ENCODE measurements at regions not wholly inside any gene's neighbourhood (a gene's known extent, or its start where the extent isn't known, plus 50 kb on each side); places are given as distances from the start of the nearest gene placed in this dataset.

DNA sequence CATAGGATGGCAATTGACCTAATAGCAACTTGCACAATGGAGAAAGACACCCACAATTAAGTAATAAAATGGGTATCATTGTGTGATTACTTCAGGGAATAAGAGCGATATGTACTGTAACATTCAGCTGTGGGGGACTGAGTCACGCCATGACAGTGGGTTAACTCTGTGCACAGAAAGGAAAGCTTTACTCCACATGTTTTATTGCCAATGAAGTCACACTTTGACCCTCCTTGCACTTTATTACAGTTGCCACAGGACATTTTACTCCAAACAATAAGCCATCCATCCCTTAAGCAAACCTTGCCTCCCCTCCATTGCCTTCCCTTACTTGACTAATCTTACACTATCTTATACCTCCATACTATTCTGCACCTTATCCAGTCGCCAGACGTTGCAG lies 403.1 kb downstream of the VRK1 start:
- H3K36me3 ChIP-seq (ENCODE audit: control insufficient read depth, insufficient read depth, low read length) = no peaks in the 10 kb centered on the region
- no peaks in the 10 kb centered on the region for H3K9me1 ChIP-seq (ENCODE audit: insufficient read depth, low read length)
- DNase-seq (no peak), ATAC-seq (ENCODE audit: low read depth) (no peak)
- H3K4ac ChIP-seq (ENCODE audit: low read depth, low read length) = no peak overlapping the region
- H3K4me1 ChIP-seq (ENCODE audit: control insufficient read depth, insufficient read depth, low read length) = no peaks in the 10 kb centered on the region
- no peak overlapping the region for H4K8ac ChIP-seq (ENCODE audit: low read depth in 2 of 2, low read length in 2 of 2)
- ChIA-PET POLR2A (ENCODE audit: unreplicated experiment) (interaction anchor here (0.7 kb wide), 1 partner anchor 17 kb away, joined by 3 read pairs; no protein-coding TSS in a partner anchor), CTCF (no interaction called here)
- no peak overlapping the region for H3K9ac ChIP-seq (ENCODE audit: low read depth, low read length)
- peaks cover 19% of the 10 kb centered on the region for H3K9me3 ChIP-seq (ENCODE audit: control insufficient read depth, insufficient read depth, low read length)
- H3K18ac ChIP-seq (ENCODE audit: low read depth, low read length) = no peak overlapping the region
- H3K4me3 ChIP-seq (ENCODE audit: insufficient read depth, low read depth, low read length) = no peak overlapping the region
- dilution Hi-C loops (cut with HindIII; ENCODE audit: low sequenced_read_pairs, unreplicated experiment) = no loop called here
- intact Hi-C loops (cut with micrococcal nuclease) = no loop called here
- no peak overlapping the region for H2BK5ac ChIP-seq (ENCODE audit: low read depth, low read length, poor library complexity, severe bottlenecking)
- H3K27ac ChIP-seq (ENCODE audit: insufficient read depth, low read length) = no peak overlapping the region
- H3K14ac ChIP-seq (replicated peaks; ENCODE audit: low read depth, low read length) = no peak overlapping the region
- BruUV-seq (replicated peaks) = no TSS peak
- H2BK15ac ChIP-seq (ENCODE audit: low read depth, low read length) = no peak overlapping the region
- no peaks in the 10 kb centered on the region for H4K20me1 ChIP-seq (ENCODE audit: insufficient read depth, low read length)
- no peak overlapping the region for H2AK5ac ChIP-seq (ENCODE audit: low read depth, low read length)
- H3K27me3 ChIP-seq (ENCODE audit: control insufficient read depth, insufficient read depth, low read length) = no peaks in the 10 kb centered on the region
- no peak overlapping the region for H2AK9ac ChIP-seq (replicated peaks; ENCODE audit: low read depth, low read length, poor library complexity)
- no peak overlapping the region for H3K4me2 ChIP-seq (ENCODE audit: low read depth, low read length)
- no peak overlapping the region for H4K91ac ChIP-seq (ENCODE audit: insufficient read depth, low read depth, low read length)
- H3K23ac ChIP-seq (ENCODE audit: low read depth, low read length) = no peak overlapping the region
- no peak overlapping the region for H3K56ac ChIP-seq (ENCODE audit: extremely low read depth, insufficient read depth, low read length)
- in situ Hi-C loops (cut with MboI; ENCODE audit: low sequenced_read_pairs) = no loop called here
- H2AFZ ChIP-seq (replicated peaks; ENCODE audit: low read length, poor library complexity) = no peak overlapping the region
- H3K79me1 ChIP-seq (ENCODE audit: low read depth in 1 of 2, low read length in 2 of 2) = no peaks in the 10 kb centered on the region
- WGBS, 2 experiments (ENCODE audit: extremely low coverage in 2 of 2, insufficient read length in 1 of 2) = no CpG with 5 or more reads among the region's 4 CpGs
- no peak for TF ChIP-seq CTCF (conservative IDR thresholded peaks at IDR 0.05; ENCODE audit: low read depth, low read length)
- no peak overlapping the region for H4K5ac ChIP-seq (ENCODE audit: low read depth, low read length)
- H2BK120ac ChIP-seq (ENCODE audit: low read depth, low read length) = no peak overlapping the region
- no peak overlapping the region for H2BK20ac ChIP-seq (ENCODE audit: low read depth, low read length)

All from IMR-90 (cell line).